H9 (cell line): ENCODE measurements at regions not wholly inside any gene's neighbourhood (a gene's known extent, or its start where the extent isn't known, plus 50 kb on each side); places are given as distances from the start of the nearest gene placed in this dataset.

Experiments used
- DNase-seq: peaks from one replicate; pipeline ENCODE4 v3.0.0-alpha.2; 2017
- H2AFZ ChIP-seq: one replicate; pipeline ENCODE4 v1.6.1; 2013; ENCODE audit warnings: mild to moderate bottlenecking, low read length, control low read depth, moderate library complexity
- H2AK5ac ChIP-seq: 2 replicates; pipeline ENCODE4 v1.6.1; 2013; ENCODE audit warnings: low read length, control low read depth, mixed read lengths; ENCODE audit not compliant: insufficient read length
- H2BK120ac ChIP-seq: one replicate; pipeline ENCODE4 v1.6.1; 2013; ENCODE audit warnings: low read depth, mild to moderate bottlenecking, low read length, control low read depth, inconsistent platforms; ENCODE audit not compliant: poor library complexity, severe bottlenecking
- H2BK12ac ChIP-seq: 2 replicates; pipeline ENCODE4 v1.6.1; 2013; ENCODE audit warnings: low read length, control low read depth, mixed read lengths, low read depth; ENCODE audit not compliant: insufficient read length
- H2BK15ac ChIP-seq: 2 replicates; pipeline ENCODE4 v1.6.1; 2013; ENCODE audit warnings: low read depth, low read length, control low read depth
- H2BK20ac ChIP-seq: one replicate; pipeline ENCODE4 v1.6.1; 2013; ENCODE audit warnings: low read depth, mild to moderate bottlenecking, low read length, control low read depth, inconsistent platforms; ENCODE audit not compliant: poor library complexity, severe bottlenecking
- H2BK5ac ChIP-seq: 2 replicates; pipeline ENCODE4 v1.6.1; 2013; ENCODE audit warnings: low read length, control low read depth, mixed read lengths; ENCODE audit not compliant: insufficient read length
- H3K14ac ChIP-seq: 2 replicates; pipeline ENCODE4 v1.6.1; 2013; ENCODE audit warnings: low read length, control low read depth; ENCODE audit not compliant: insufficient read depth
- H3K18ac ChIP-seq: 2 replicates; pipeline ENCODE4 v1.6.1; 2013; ENCODE audit warnings: low read depth, mild to moderate bottlenecking, mixed read lengths, low read length, control low read depth; ENCODE audit not compliant: insufficient read length
- H3K23ac ChIP-seq: 2 replicates; pipeline ENCODE4 v1.6.1; 2013; ENCODE audit warnings: low read length, control low read depth, mixed read lengths, low read depth; ENCODE audit not compliant: insufficient read length
- H3K23me2 ChIP-seq: 2 replicates; pipeline ENCODE4 v1.6.1; 2013; ENCODE audit warnings: low read depth, mild to moderate bottlenecking, mixed read lengths, low read length, control low read depth; ENCODE audit not compliant: insufficient read length, poor library complexity, severe bottlenecking
- H3K27ac ChIP-seq: 2 replicates; pipeline ENCODE4 v1.5.1; 2013; ENCODE audit warnings: low read length, control low read depth, mixed read lengths, low read depth; ENCODE audit not compliant: insufficient read length
- H3K27me3 ChIP-seq: 2 replicates; pipeline ENCODE4 v1.6.1; 2013; ENCODE audit warnings: low read length, control low read depth, inconsistent platforms; ENCODE audit not compliant: insufficient read depth
- H3K4ac ChIP-seq: 2 replicates; pipeline ENCODE4 v1.6.1; 2013; ENCODE audit warnings: low read depth, mild to moderate bottlenecking, control low read depth, inconsistent platforms, low read length, moderate library complexity
- H3K4me1 ChIP-seq: 2 replicates; pipeline ENCODE4 v1.6.1; 2013; ENCODE audit warnings: low read length, control low read depth, inconsistent platforms; ENCODE audit not compliant: insufficient read depth
- H3K4me2 ChIP-seq: 2 replicates; pipeline ENCODE4 v1.6.1; 2013; ENCODE audit warnings: low read length, control low read depth, mixed read lengths; ENCODE audit not compliant: insufficient read length, insufficient read depth
- H3K56ac ChIP-seq: 2 replicates; pipeline ENCODE4 v1.6.1; 2013; ENCODE audit warnings: low read depth, mild to moderate bottlenecking, mixed read lengths, low read length, control low read depth; ENCODE audit not compliant: insufficient read length
- H3K79me1 ChIP-seq: 2 replicates; pipeline ENCODE4 v1.6.1; 2013; ENCODE audit warnings: low read depth, mild to moderate bottlenecking, moderate library complexity, low read length, control low read depth, inconsistent platforms; ENCODE audit not compliant: insufficient read depth, poor library complexity, severe bottlenecking
- H3K79me2 ChIP-seq: 2 replicates; pipeline ENCODE4 v1.6.1; 2013; ENCODE audit warnings: low read length, control low read depth, inconsistent platforms; ENCODE audit not compliant: insufficient read depth
- H3K9ac ChIP-seq: 2 replicates; pipeline ENCODE4 v1.6.1; 2013; ENCODE audit warnings: low read length, control low read depth, mixed read lengths; ENCODE audit not compliant: insufficient read length; ENCODE audit errors: extremely low read depth
- H3K9me3 ChIP-seq: one replicate; pipeline ENCODE4 v1.6.1; 2013; ENCODE audit warnings: low read depth, low read length, inconsistent platforms; ENCODE audit not compliant: control insufficient read depth
- H3T11ph ChIP-seq: one replicate; pipeline ENCODE4 v1.6.1; 2013; ENCODE audit warnings: mild to moderate bottlenecking, low read length, control low read depth, inconsistent platforms
- H4K20me1 ChIP-seq: one replicate; pipeline ENCODE4 v1.6.1; 2013; ENCODE audit not compliant: control insufficient read depth, insufficient read length, insufficient read depth
- H4K5ac ChIP-seq: 2 replicates; pipeline ENCODE4 v1.6.1; 2013; ENCODE audit warnings: low read depth, mild to moderate bottlenecking, mixed read lengths, low read length, control low read depth; ENCODE audit not compliant: insufficient read length
- H4K8ac ChIP-seq: replicated peaks from 2 replicates; pipeline ENCODE4 v1.6.1; 2013; ENCODE audit warnings: low read length, control low read depth, mixed read lengths, low read depth; ENCODE audit not compliant: insufficient read length
- H4K91ac ChIP-seq: 2 replicates; pipeline ENCODE4 v1.6.1; 2013; ENCODE audit warnings: low read depth, mild to moderate bottlenecking, moderate library complexity, mixed read lengths, low read length, control low read depth; ENCODE audit not compliant: insufficient read length
- H3K27ac Mint-ChIP-seq, 3 experiments: 2 replicates in 2 of 3; 3 replicates in 1 of 3; pipeline ENCODE4 v1.8.0; 2020 to 2021; ENCODE audit warnings: mixed read lengths in 3 of 3, mild to moderate bottlenecking in 1 of 3, moderate library complexity in 1 of 3
- H3K27me3 Mint-ChIP-seq: 2 replicates; pipeline ENCODE4 v1.8.0; 2021; ENCODE audit warnings: low read depth, mild to moderate bottlenecking, moderate library complexity, mixed read lengths
- H3K36me3 Mint-ChIP-seq, 3 experiments: 2 replicates in 2 of 3; 3 replicates in 1 of 3; pipeline ENCODE4 v1.8.0; 2020 to 2021; ENCODE audit warnings: low read depth in 3 of 3, mixed read lengths in 3 of 3; ENCODE audit not compliant: insufficient read depth in 1 of 3
- H3K4me1 Mint-ChIP-seq, 2 experiments: 2 replicates each; pipeline ENCODE4 v1.8.0; 2020; ENCODE audit warnings: mixed read lengths in 2 of 2
- H3K4me3 Mint-ChIP-seq, 2 experiments: 2 replicates in 1 of 2; 3 replicates in 1 of 2; pipeline ENCODE4 v1.8.0; 2020 to 2021; ENCODE audit warnings: mild to moderate bottlenecking in 2 of 2, mixed read lengths in 2 of 2, moderate library complexity in 1 of 2
- H3K9me3 Mint-ChIP-seq, 2 experiments: 2 replicates in 1 of 2; 3 replicates in 1 of 2; pipeline ENCODE4 v1.8.0; 2020; ENCODE audit warnings: mild to moderate bottlenecking in 2 of 2, mixed read lengths in 2 of 2, moderate library complexity in 1 of 2
- WGBS: extraction: QIAGEN DNeasy Blood & Tissue Kit; methylation state at CpG from one replicate; pipeline ENCODE4 v1.1.7; 2013; ENCODE audit warnings: missing lambda C conversion rate, low lambda C conversion rate, mixed read lengths; ENCODE audit not compliant: insufficient read length; ENCODE audit errors: extremely low coverage; 5-methylcytosine and 5-hydroxymethylcytosine counted together
- TF ChIP-seq, protein P1 (sequence below): fragments of 200-600 bp; sonication (generic); conservative IDR thresholded peaks from 3 replicates; pipeline ENCODE4 v1.8.0; 2021; ENCODE audit warnings: antibody characterized with exemption, mild to moderate bottlenecking

DNA sequence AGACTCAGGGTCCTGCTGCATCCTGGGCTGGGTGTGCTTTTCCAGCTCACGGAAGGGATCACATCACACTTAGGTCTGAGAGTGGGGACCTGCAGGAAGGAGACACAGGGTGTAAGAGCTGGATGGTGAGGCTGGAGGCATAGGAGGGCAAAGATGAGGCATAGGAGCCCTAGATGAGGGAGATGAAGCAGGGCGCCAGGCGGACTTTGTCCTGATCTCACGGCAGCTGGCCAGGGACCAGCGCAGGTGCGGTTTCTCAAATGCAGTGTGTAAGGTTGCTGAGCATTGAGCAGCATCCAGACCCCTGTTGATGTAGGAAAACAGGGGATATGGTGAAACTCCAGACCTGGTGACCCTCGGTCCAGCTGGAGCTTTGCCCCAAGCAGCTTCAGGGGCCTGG, 156.5 kb downstream of the PSAT1 start:
- no peak overlapping the region; a peak in 1 of 7 replicates for H3K27ac Mint-ChIP-seq
- Histone ChIP-seq H3K9me3 (no peaks in the 10 kb centered on the region), H3K56ac (no peak overlapping the region), H3K79me1 (no peaks in the 10 kb centered on the region), H3K27ac (no peak overlapping the region), H3T11ph (no peak overlapping the region), H4K20me1 (no peaks in the 10 kb centered on the region), H2AK5ac (no peak overlapping the region), H2BK15ac (no peak overlapping the region), H3K23ac (no peak overlapping the region), H3K4me1 (peaks cover 5% of the 10 kb centered on the region; the same call in 1 of the 2 replicates), H2BK20ac (no peak overlapping the region), H3K27me3 (no peaks in the 10 kb centered on the region), H2AFZ (no peak overlapping the region), H3K79me2 (no peaks in the 10 kb centered on the region), H4K91ac (no peak overlapping the region), H2BK12ac (no peak overlapping the region), H3K18ac (no peak overlapping the region), H3K9ac (no peak overlapping the region), H2BK5ac (no peak overlapping the region), H3K14ac (no peak overlapping the region; the same call in 1 of the 2 replicates), H3K4ac (no peak overlapping the region), H2BK120ac (no peak overlapping the region), H3K4me2 (no peak overlapping the region), H4K5ac (peak overlapping the region; percentile 21), H3K23me2 (no peaks in the 10 kb centered on the region), H4K8ac (no peak overlapping the region)
- TF ChIP-seq, protein P1, sequence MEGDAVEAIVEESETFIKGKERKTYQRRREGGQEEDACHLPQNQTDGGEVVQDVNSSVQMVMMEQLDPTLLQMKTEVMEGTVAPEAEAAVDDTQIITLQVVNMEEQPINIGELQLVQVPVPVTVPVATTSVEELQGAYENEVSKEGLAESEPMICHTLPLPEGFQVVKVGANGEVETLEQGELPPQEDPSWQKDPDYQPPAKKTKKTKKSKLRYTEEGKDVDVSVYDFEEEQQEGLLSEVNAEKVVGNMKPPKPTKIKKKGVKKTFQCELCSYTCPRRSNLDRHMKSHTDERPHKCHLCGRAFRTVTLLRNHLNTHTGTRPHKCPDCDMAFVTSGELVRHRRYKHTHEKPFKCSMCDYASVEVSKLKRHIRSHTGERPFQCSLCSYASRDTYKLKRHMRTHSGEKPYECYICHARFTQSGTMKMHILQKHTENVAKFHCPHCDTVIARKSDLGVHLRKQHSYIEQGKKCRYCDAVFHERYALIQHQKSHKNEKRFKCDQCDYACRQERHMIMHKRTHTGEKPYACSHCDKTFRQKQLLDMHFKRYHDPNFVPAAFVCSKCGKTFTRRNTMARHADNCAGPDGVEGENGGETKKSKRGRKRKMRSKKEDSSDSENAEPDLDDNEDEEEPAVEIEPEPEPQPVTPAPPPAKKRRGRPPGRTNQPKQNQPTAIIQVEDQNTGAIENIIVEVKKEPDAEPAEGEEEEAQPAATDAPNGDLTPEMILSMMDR: no peak
- DNase-seq: no peak
- no peaks in the 10 kb centered on the region for H3K27me3 Mint-ChIP-seq
- WGBS: no CpG with 5 or more reads among the region's 7 CpGs
- H3K36me3 Mint-ChIP-seq: peaks cover 0 to 8% (median 6%) of the 10 kb centered on the region in 3 experiments; a peak in 5 of 7 replicates
- peaks cover 20 to 21% of the 10 kb centered on the region in 2 experiments for H3K4me1 Mint-ChIP-seq
- H3K4me3 Mint-ChIP-seq: no peak overlapping the region
- H3K9me3 Mint-ChIP-seq: peaks cover 1 to 3% of the 10 kb centered on the region in 2 experiments; a peak in 3 of 5 replicates
